Osteocyte (in vitro differentiated cells): ENCODE measurements at regions not wholly inside any gene's neighbourhood (a gene's known extent, or its start where the extent isn't known, plus 50 kb on each side); places are given as distances from the start of the nearest gene placed in this dataset.
"Not testable (repeated sequence)": the region's sequence is repeated elsewhere in the genome, so short reads cannot be mapped to it uniquely, and the experiment has no call there.

Experiments
- DNase-seq: peaks from one replicate; pipeline ENCODE4 v3.0.0; 2021; ENCODE audit warnings: mixed read lengths; ENCODE audit not compliant: unreplicated experiment; ENCODE audit errors: extremely low spot score
- H3K27ac Mint-ChIP-seq: one replicate; pipeline ENCODE4 v1.8.0; 2021; ENCODE audit warnings: mild to moderate bottlenecking, mixed read lengths; ENCODE audit not compliant: unreplicated experiment
- H3K27me3 Mint-ChIP-seq: one replicate; pipeline ENCODE4 v1.8.0; 2021; ENCODE audit warnings: mixed read lengths; ENCODE audit not compliant: unreplicated experiment
- H3K36me3 Mint-ChIP-seq: one replicate; pipeline ENCODE4 v1.8.0; 2021; ENCODE audit warnings: mixed read lengths; ENCODE audit not compliant: unreplicated experiment
- H3K4me1 Mint-ChIP-seq: one replicate; pipeline ENCODE4 v1.8.0; 2021; ENCODE audit warnings: mixed read lengths; ENCODE audit not compliant: unreplicated experiment
- H3K4me3 Mint-ChIP-seq: one replicate; pipeline ENCODE4 v1.8.0; 2021; ENCODE audit warnings: mild to moderate bottlenecking, moderate library complexity, mixed read lengths; ENCODE audit not compliant: unreplicated experiment
- H3K9me3 Mint-ChIP-seq: one replicate; pipeline ENCODE4 v1.8.0; 2021; ENCODE audit warnings: mixed read lengths; ENCODE audit not compliant: unreplicated experiment
- TF ChIP-seq, protein P1 (sequence below): fragments of 200-600 bp; sonication (generic); IDR thresholded peaks from 2 replicates; pipeline ENCODE4 v1.5.0; 2021; ENCODE audit warnings: antibody characterized with exemption, mild to moderate bottlenecking, moderate library complexity

DNA sequence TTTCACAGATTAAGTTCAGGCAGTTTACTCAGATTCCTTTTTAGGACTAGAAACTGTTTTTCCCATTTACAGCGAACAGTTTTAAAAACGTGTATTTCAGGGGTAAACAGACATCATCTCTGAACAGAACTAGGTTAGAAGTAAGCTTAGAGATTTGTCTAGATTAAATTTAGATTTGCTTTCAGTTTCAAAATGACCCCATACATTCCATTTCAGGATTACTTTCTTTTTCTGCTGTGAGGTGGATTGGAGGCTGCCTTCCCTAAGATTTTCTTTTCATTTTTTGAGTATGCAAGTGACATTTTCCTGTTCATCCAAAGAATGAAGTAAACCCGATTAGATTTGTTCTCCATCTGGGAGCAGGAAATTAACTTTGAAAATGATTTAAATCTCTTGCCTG lies 747.2 kb downstream of the KHDRBS2 start:
- Mint-ChIP-seq H3K4me3 (no peak overlapping the region), H3K9me3 (peaks cover 75% of the 10 kb centered on the region), H3K4me1 (no peaks in the 10 kb centered on the region), H3K27ac (no peak overlapping the region), H3K27me3 (no peaks in the 10 kb centered on the region), H3K36me3 (no peaks in the 10 kb centered on the region)
- no peak for DNase-seq
- TF ChIP-seq, protein P1, sequence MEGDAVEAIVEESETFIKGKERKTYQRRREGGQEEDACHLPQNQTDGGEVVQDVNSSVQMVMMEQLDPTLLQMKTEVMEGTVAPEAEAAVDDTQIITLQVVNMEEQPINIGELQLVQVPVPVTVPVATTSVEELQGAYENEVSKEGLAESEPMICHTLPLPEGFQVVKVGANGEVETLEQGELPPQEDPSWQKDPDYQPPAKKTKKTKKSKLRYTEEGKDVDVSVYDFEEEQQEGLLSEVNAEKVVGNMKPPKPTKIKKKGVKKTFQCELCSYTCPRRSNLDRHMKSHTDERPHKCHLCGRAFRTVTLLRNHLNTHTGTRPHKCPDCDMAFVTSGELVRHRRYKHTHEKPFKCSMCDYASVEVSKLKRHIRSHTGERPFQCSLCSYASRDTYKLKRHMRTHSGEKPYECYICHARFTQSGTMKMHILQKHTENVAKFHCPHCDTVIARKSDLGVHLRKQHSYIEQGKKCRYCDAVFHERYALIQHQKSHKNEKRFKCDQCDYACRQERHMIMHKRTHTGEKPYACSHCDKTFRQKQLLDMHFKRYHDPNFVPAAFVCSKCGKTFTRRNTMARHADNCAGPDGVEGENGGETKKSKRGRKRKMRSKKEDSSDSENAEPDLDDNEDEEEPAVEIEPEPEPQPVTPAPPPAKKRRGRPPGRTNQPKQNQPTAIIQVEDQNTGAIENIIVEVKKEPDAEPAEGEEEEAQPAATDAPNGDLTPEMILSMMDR, result no peak

DNA sequence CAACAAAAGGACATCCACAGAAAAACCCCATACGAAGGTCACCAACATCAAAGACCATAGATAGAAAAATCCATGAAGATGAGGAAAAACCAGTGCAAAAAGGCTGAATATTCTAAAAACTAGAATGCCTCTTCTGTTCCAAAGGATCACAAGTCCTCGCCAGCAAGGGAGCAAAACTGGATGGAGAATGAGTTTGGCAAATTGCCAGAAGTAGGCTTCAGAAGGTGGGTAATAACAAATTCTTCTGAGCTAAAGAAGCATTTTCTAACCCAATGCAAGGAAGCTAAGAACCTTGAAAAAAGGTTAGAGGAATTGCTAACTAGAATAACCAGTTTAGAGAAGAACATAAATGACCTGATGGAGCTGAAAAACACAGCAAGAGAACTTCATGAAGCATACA lies 753.3 kb downstream of the KHDRBS2 start:
- H3K4me1 Mint-ChIP-seq, H3K4me3 Mint-ChIP-seq, H3K36me3 Mint-ChIP-seq, DNase-seq, H3K27me3 Mint-ChIP-seq, H3K27ac Mint-ChIP-seq: not testable (repeated sequence)
- peaks cover 66% of the 10 kb centered on the region for H3K9me3 Mint-ChIP-seq
